PFSK-1 (cell line): ENCODE measurements at regions not wholly inside any gene's neighbourhood (a gene's known extent, or its start where the extent isn't known, plus 50 kb on each side); places are given as distances from the start of the nearest gene placed in this dataset.

Experiments
- POLR2AphosphoS5 ChIP-seq: IDR thresholded peaks from 2 replicates; pipeline ENCODE4 v1.6.1; 2012; ENCODE audit warnings: low read depth, mild to moderate bottlenecking, control low read depth, low read length, moderate library complexity
- SIN3A ChIP-seq: IDR thresholded peaks from 2 replicates; pipeline ENCODE4 v1.6.1; 2012; ENCODE audit warnings: mild to moderate bottlenecking, low read length, moderate library complexity, borderline replicate concordance; ENCODE audit not compliant: insufficient read depth

- TF ChIP-seq SIN3A, result no peak
- TF ChIP-seq POLR2AphosphoS5, result no peak
These were observed 196.9 kb downstream of the C3orf38 start for GRCh38 chr3:88346643-88347042.
